Sigmoid colon (tissue), 4 donors: ENCODE measurements at regions not wholly inside any gene's neighbourhood (a gene's known extent, or its start where the extent isn't known, plus 50 kb on each side); places are given as distances from the start of the nearest gene placed in this dataset.

ENCODE experiments used
- CTCF ChIP-seq, 4 experiments: fragments of 450-650 bp in 3 of 4; fragments of 200-600 bp in 1 of 4; IDR thresholded peaks; one replicate each; pipeline ENCODE4 v1.5.1; 2016 to 2019; ENCODE audit warnings: antibody characterized with exemption in 4 of 4, mild to moderate bottlenecking in 3 of 4, moderate library complexity in 2 of 4
- EP300 ChIP-seq, 4 donors: sonication (generic); formaldehyde crosslinking; IDR thresholded peaks; one replicate each; pipeline ENCODE4 v1.6.1; 2017; ENCODE audit warnings: antibody characterized with exemption in 4 of 4
- POLR2A ChIP-seq, 2 donors: fragments of 450-650 bp; IDR thresholded peaks; one replicate each; pipeline ENCODE4 v1.6.1; 2016; ENCODE audit warnings: antibody characterized with exemption in 2 of 2, mild to moderate bottlenecking in 2 of 2, moderate library complexity in 2 of 2

- no peak for TF ChIP-seq POLR2A (IDR thresholded peaks at IDR 0.05)
- TF ChIP-seq CTCF (IDR thresholded peaks at IDR 0.05), result no peak
- no peak for TF ChIP-seq EP300 (IDR thresholded peaks at IDR 0.05)
These were observed 58.2 kb upstream of the LMO1 start for GRCh38 chr11:8321876-8322275.
